ENCODE measurements at regions not wholly inside any gene's neighbourhood (a gene's known extent, or its start where the extent isn't known, plus 50 kb on each side); places are given as distances from the start of the nearest gene placed in this dataset.

- TF ChIP-seq CTCF (conservative IDR thresholded peaks at IDR 0.05) = no peak
- H3K27ac ChIP-seq = no peak overlapping the region
These were observed 253.6 kb upstream of the TNP1 start for GRCh38 chr2:217113491-217113890.

DNA sequence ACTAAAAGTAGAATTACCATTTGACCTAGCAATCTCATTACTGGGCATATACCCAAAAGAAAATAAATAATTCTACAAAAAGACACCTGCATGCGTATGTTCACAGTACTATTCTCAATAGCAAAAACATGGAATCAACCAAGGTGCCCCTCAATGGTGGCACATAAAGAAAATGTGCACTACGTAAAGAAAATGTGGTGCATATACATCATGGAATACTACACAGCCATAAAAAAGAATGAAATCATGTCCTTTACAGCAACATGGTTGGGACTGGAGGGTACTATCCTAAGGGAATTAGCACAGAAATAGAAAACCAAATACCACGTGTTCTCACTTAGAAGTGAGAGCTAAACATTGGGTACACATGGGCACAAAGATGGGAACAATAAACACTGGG lies 250.7 kb upstream of the TNP1 start:
- H3K27ac ChIP-seq = peak overlapping the region; percentile 58
- no peak for TF ChIP-seq CTCF (conservative IDR thresholded peaks at IDR 0.05)

DNA sequence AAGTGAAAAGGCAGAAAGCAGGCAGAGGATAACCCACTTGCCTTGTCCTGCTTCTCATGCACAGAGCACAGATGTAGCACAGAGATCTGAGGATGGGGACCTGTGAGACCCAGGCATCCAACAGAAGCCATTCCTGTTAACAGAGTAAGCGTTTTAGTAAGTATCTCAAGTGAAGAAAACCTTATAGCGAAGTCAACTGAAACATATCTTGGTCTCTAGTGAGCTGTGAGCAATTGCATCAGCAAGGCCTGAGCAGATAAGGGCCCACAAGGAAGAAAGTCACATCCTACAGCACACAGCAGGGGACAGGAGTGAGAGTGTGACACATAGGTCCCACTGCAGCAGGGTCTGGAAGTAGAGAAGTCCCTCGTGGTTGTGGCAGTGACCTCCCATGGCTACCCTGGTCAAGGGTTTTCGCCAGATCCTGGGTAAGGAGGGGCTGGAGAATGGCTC lies 248.7 kb upstream of the TNP1 start:
- H3K27ac ChIP-seq = no peak overlapping the region
- TF ChIP-seq CTCF (conservative IDR thresholded peaks at IDR 0.05) = no peak

DNA sequence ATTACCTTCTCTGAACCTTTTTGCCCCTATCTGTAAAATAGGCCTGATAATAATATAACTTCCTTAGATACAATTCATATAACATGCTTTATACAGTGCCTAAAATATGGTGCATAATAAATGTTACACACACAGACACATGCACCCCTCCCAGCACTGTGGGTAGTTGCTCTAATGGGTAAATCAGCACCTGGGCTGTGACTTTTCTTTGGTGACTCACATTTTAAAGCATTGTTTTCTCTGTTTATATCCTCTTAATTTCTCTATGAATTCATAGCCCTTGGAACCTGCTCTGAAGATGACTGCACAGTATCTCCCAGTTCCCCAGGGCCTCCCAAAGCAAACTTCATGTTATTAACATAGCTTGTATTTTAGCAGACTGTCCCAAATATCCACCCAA lies 248.2 kb upstream of the TNP1 start:
- TF ChIP-seq CTCF (conservative IDR thresholded peaks at IDR 0.05) = no peak
- H3K27ac ChIP-seq = no peak overlapping the region

GRCh38 chr2:217107480-217107879 lies 247.6 kb upstream of the TNP1 start:
- no peak for TF ChIP-seq CTCF (conservative IDR thresholded peaks at IDR 0.05)
- H3K27ac ChIP-seq = no peak overlapping the region

GRCh38 chr2:217106650-217107014 lies 246.8 kb upstream of the TNP1 start:
- H3K27ac ChIP-seq = no peak overlapping the region
- TF ChIP-seq CTCF (conservative IDR thresholded peaks at IDR 0.05) = 0 out of 2 replicates have a peak, but pooled peaks have one; percentile 15

- no peak overlapping the region for H3K27ac ChIP-seq
- no peak for TF ChIP-seq CTCF (conservative IDR thresholded peaks at IDR 0.05)
These were observed 246.1 kb upstream of the TNP1 start for GRCh38 chr2:217105733-217106649.
